ENCODE measurements at regions not wholly inside any gene's neighbourhood (a gene's known extent, or its start where the extent isn't known, plus 50 kb on each side); places are given as distances from the start of the nearest gene placed in this dataset.

GRCh38 chr17:33889040-33889439, 366.0 kb upstream of the CCL2 start:
- H3K9me3 Mint-ChIP-seq, result no peaks in the 10 kb centered on the region
- no peak for ATAC-seq (ENCODE audit: low read depth)
- H3K4me3 Mint-ChIP-seq, result no peak overlapping the region
- H3K36me3 Mint-ChIP-seq, result no peaks in the 10 kb centered on the region
- POLR2A ChIA-PET, result no interaction called here
- H3K27ac Mint-ChIP-seq, result no peak overlapping the region
- no peak for DNase-seq
- H3K27me3 Mint-ChIP-seq, result peaks cover 6% of the 10 kb centered on the region
- no peaks in the 10 kb centered on the region for H3K4me1 Mint-ChIP-seq

- ATAC-seq (ENCODE audit: low read depth), result no peak
- Mint-ChIP-seq H3K27ac (no peak overlapping the region), H3K36me3 (no peaks in the 10 kb centered on the region), H3K27me3 (peaks cover 6% of the 10 kb centered on the region), H3K9me3 (no peaks in the 10 kb centered on the region), H3K4me3 (no peak overlapping the region), H3K4me1 (no peaks in the 10 kb centered on the region)
- no peak for DNase-seq
- POLR2A ChIA-PET, result no interaction called here
Measured at GRCh38 chr17:33889766-33890165, 365.3 kb upstream of the CCL2 start.

GRCh38 chr17:33892717-33893591, 362.1 kb upstream of the CCL2 start:
- DNase-seq (no peak), ATAC-seq (ENCODE audit: low read depth) (no peak)
- Mint-ChIP-seq H3K9me3 (no peaks in the 10 kb centered on the region), H3K27ac (no peak overlapping the region), H3K4me3 (no peak overlapping the region), H3K27me3 (peaks cover 15% of the 10 kb centered on the region), H3K36me3 (no peaks in the 10 kb centered on the region), H3K4me1 (no peaks in the 10 kb centered on the region)
- POLR2A ChIA-PET, result no interaction called here

- Mint-ChIP-seq H3K4me1 (no peaks in the 10 kb centered on the region), H3K36me3 (no peaks in the 10 kb centered on the region), H3K27ac (no peak overlapping the region), H3K4me3 (no peak overlapping the region), H3K9me3 (no peaks in the 10 kb centered on the region), H3K27me3 (peaks cover 13% of the 10 kb centered on the region)
- POLR2A ChIA-PET, result no interaction called here
- DNase-seq, result no peak
- no peak for ATAC-seq (ENCODE audit: low read depth)
Measured at GRCh38 chr17:33895491-33895890, 359.6 kb upstream of the CCL2 start.

GRCh38 chr17:33896263-33896662, 358.8 kb upstream of the CCL2 start:
- ATAC-seq (ENCODE audit: low read depth), result no peak
- H3K36me3 Mint-ChIP-seq, result no peaks in the 10 kb centered on the region
- no peaks in the 10 kb centered on the region for H3K4me1 Mint-ChIP-seq
- no peaks in the 10 kb centered on the region for H3K9me3 Mint-ChIP-seq
- H3K27me3 Mint-ChIP-seq, result peaks cover 13% of the 10 kb centered on the region
- no peak for DNase-seq
- no peak overlapping the region for H3K4me3 Mint-ChIP-seq
- POLR2A ChIA-PET, result no interaction called here
- no peak overlapping the region for H3K27ac Mint-ChIP-seq

- ATAC-seq (ENCODE audit: low read depth) (no peak), DNase-seq (no peak)
- H3K4me3 Mint-ChIP-seq, result no peak overlapping the region
- POLR2A ChIA-PET, result no interaction called here
- no peaks in the 10 kb centered on the region for H3K9me3 Mint-ChIP-seq
- H3K4me1 Mint-ChIP-seq, result no peaks in the 10 kb centered on the region
- no peaks in the 10 kb centered on the region for H3K36me3 Mint-ChIP-seq
- H3K27ac Mint-ChIP-seq, result no peak overlapping the region
- H3K27me3 Mint-ChIP-seq, result peaks cover 10% of the 10 kb centered on the region
Measured at GRCh38 chr17:33901085-33901484, 354.0 kb upstream of the CCL2 start.

- no peak overlapping the region for H3K4me3 Mint-ChIP-seq
- no peak for ATAC-seq (ENCODE audit: low read depth)
- H3K27me3 Mint-ChIP-seq, result peaks cover 11% of the 10 kb centered on the region
- no peaks in the 10 kb centered on the region for H3K9me3 Mint-ChIP-seq
- no peak overlapping the region for H3K27ac Mint-ChIP-seq
- DNase-seq, result no peak
- H3K4me1 Mint-ChIP-seq, result no peaks in the 10 kb centered on the region
- POLR2A ChIA-PET, result no interaction called here
- H3K36me3 Mint-ChIP-seq, result no peaks in the 10 kb centered on the region
Measured at GRCh38 chr17:33902901-33903449, 352.1 kb upstream of the CCL2 start.

- no peak overlapping the region for H3K27ac Mint-ChIP-seq
- no peak for ATAC-seq (ENCODE audit: low read depth)
- no peak for DNase-seq
- H3K27me3 Mint-ChIP-seq, result peaks cover 8% of the 10 kb centered on the region
- H3K9me3 Mint-ChIP-seq, result no peaks in the 10 kb centered on the region
- no peaks in the 10 kb centered on the region for H3K4me1 Mint-ChIP-seq
- H3K36me3 Mint-ChIP-seq, result no peaks in the 10 kb centered on the region
- H3K4me3 Mint-ChIP-seq, result no peak overlapping the region
- POLR2A ChIA-PET, result no interaction called here
Measured at GRCh38 chr17:33904476-33904875, 350.6 kb upstream of the CCL2 start.

GRCh38 chr17:33905338-33905800, 349.7 kb upstream of the CCL2 start:
- ATAC-seq (ENCODE audit: low read depth) (no peak), DNase-seq (no peak)
- Mint-ChIP-seq H3K27me3 (peaks cover 8% of the 10 kb centered on the region), H3K9me3 (no peaks in the 10 kb centered on the region), H3K27ac (no peak overlapping the region), H3K4me3 (no peak overlapping the region), H3K4me1 (no peaks in the 10 kb centered on the region), H3K36me3 (no peaks in the 10 kb centered on the region)
- POLR2A ChIA-PET, result no interaction called here

- Mint-ChIP-seq H3K4me3 (no peak overlapping the region), H3K9me3 (no peaks in the 10 kb centered on the region), H3K27ac (no peak overlapping the region), H3K27me3 (peaks cover 4% of the 10 kb centered on the region), H3K4me1 (no peaks in the 10 kb centered on the region), H3K36me3 (no peaks in the 10 kb centered on the region)
- ATAC-seq (ENCODE audit: low read depth), result no peak
- no peak for DNase-seq
- POLR2A ChIA-PET, result no interaction called here
Measured at GRCh38 chr17:33908363-33909064, 346.6 kb upstream of the CCL2 start.

- Mint-ChIP-seq H3K36me3 (no peaks in the 10 kb centered on the region), H3K27ac (no peak overlapping the region), H3K4me1 (no peaks in the 10 kb centered on the region), H3K9me3 (no peaks in the 10 kb centered on the region), H3K4me3 (no peak overlapping the region), H3K27me3 (peaks cover 4% of the 10 kb centered on the region)
- POLR2A ChIA-PET, result no interaction called here
- ATAC-seq (ENCODE audit: low read depth) (no peak), DNase-seq (no peak)
Measured at GRCh38 chr17:33910200-33910857, 344.8 kb upstream of the CCL2 start.

- H3K4me1 Mint-ChIP-seq, result no peaks in the 10 kb centered on the region
- no peak for ATAC-seq (ENCODE audit: low read depth)
- DNase-seq, result no peak
- H3K36me3 Mint-ChIP-seq, result no peaks in the 10 kb centered on the region
- no peak overlapping the region for H3K27ac Mint-ChIP-seq
- POLR2A ChIA-PET, result no interaction called here
- no peak overlapping the region for H3K4me3 Mint-ChIP-seq
- H3K9me3 Mint-ChIP-seq, result no peaks in the 10 kb centered on the region
- H3K27me3 Mint-ChIP-seq, result peaks cover 6% of the 10 kb centered on the region
Measured at GRCh38 chr17:33914125-33914524, 341.0 kb upstream of the CCL2 start.

- H3K27ac Mint-ChIP-seq, result no peak overlapping the region
- POLR2A ChIA-PET, result no interaction called here
Measured at GRCh38 chr17:33922971-33923370, 332.1 kb upstream of the CCL2 start.

More at GRCh38 chr17:33922971-33923370, 332.1 kb upstream of the CCL2 start:
- no peaks in the 10 kb centered on the region for H3K9me3 Mint-ChIP-seq
- no peak overlapping the region for H3K4me3 Mint-ChIP-seq
- ATAC-seq (ENCODE audit: low read depth), result no peak
- peaks cover 16% of the 10 kb centered on the region for H3K27me3 Mint-ChIP-seq
- no peaks in the 10 kb centered on the region for H3K36me3 Mint-ChIP-seq
- DNase-seq, result no peak
- H3K4me1 Mint-ChIP-seq, result no peaks in the 10 kb centered on the region
